ENCODE measurements at regions not wholly inside any gene's neighbourhood (a gene's known extent, or its start where the extent isn't known, plus 50 kb on each side); places are given as distances from the start of the nearest gene placed in this dataset.
"Not testable (repeated sequence)": the region's sequence is repeated elsewhere in the genome, so short reads cannot be mapped to it uniquely, and the experiment has no call there.

GRCh38 chrY:23361897-23362296 lies 142.6 kb downstream of the DAZ2 start:
- intact Hi-C loops (cut with DNase I); DNase-seq (ENCODE audit: missing footprints): not testable (repeated sequence)
- peak; percentile 51 for ATAC-seq

- intact Hi-C loops (cut with DNase I); DNase-seq (ENCODE audit: missing footprints): not testable (repeated sequence)
- peak; percentile 82 for ATAC-seq
These were observed 144.1 kb downstream of the DAZ2 start for GRCh38 chrY:23363239-23363997.

DNA sequence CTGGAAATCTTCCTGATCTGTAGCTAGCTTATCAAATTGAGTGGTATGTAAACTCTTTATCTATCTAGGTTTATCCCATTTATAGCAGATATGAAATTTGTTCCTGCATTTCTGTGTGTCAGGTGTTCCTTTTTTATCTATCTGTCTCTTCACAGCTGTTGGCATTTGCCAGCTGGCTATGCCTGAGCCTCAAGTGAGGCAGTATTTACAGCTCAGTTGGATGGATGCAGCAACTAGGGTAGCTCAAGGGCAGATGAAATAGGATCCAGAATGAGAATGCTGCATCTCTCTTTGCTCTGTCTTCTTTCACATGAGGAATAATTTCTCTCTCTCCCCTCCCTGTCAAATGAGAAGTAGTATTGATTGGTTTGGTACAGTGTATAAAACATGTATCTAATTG lies 144.8 kb downstream of the DAZ2 start:
- ATAC-seq, result peak; percentile 88
- intact Hi-C loops (cut with DNase I); DNase-seq (ENCODE audit: missing footprints): not testable (repeated sequence)

DNA sequence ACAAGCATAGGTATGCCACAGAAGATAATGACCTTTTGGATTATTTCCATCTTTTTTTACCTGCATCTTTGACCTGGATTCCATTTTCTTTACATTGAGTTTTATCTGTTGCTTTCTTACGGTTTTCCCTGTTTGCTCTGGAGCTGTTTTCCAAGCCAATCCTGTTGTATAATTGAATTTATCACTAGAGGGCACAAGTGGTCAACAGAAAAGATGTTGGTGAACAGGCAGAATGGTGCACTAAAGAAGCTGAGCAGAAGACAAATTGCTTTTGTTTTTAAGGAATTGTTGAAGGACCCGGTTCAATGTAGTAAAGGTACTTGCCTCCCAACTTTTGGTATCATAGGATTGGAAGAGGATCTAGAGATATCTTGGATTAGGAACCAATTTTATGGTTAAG lies 177.8 kb downstream of the DAZ2 start:
- ATAC-seq; intact Hi-C loops (cut with DNase I); DNase-seq (ENCODE audit: missing footprints): not testable (repeated sequence)

- DNase-seq (ENCODE audit: missing footprints); intact Hi-C loops (cut with DNase I); ATAC-seq: not testable (repeated sequence)
These were observed 181.9 kb downstream of the DAZ2 start for GRCh38 chrY:23401280-23401679.

DNA sequence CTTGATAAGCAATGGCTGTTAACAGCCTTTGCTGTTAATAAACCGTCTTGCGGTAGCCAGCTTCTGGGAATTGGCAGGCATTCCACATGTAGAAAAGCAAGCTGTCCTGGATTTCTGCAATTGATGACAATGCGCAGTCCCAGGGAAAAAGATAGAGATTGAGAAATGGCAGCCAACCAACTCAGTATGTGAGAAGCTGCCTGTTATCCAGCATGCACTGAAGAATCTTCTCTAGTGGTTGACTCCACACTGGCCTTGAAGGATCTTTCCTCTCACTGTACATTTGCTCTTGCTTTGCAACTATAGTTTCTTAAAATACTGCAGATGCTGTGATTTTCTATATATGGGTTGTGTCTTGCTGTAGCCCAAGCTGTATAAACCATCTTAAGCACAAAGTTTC lies 182.5 kb downstream of the DAZ2 start:
- ATAC-seq, result peak; percentile 56
- intact Hi-C loops (cut with DNase I), result not testable (repeated sequence)

GRCh38 chrY:23415955-23416354 lies 196.6 kb downstream of the DAZ2 start:
- peak; percentile 86 for ATAC-seq
- intact Hi-C loops (cut with DNase I); DNase-seq (ENCODE audit: missing footprints): not testable (repeated sequence)

More for the DNA sequence above, 182.5 kb downstream of the DAZ2 start:
- DNase-seq (ENCODE audit: missing footprints), result not testable (repeated sequence)

GRCh38 chrY:23429264-23429663 lies 209.9 kb downstream of the DAZ2 start:
- ATAC-seq; DNase-seq (ENCODE audit: missing footprints); intact Hi-C loops (cut with DNase I): not testable (repeated sequence)

DNA sequence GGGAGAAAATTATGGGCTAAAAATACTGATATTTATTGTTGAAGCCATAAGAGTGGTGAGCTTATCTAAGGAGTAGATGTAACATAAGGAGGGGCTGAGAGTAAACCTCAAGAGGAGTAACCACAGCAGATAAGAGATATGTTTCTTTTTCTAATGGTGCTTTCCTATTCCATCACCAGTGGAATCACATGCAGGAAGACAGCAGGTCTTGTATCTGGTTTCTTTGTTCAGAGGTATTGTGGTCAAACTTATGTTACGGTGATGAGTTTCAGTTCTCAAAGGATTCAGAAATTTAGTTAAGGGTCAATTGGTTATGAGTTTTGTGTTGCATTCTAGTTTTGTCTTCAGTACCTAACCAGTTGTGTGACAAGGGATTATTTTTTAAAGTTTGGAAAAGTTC lies 225.4 kb downstream of the DAZ2 start:
- DNase-seq (ENCODE audit: missing footprints); intact Hi-C loops (cut with DNase I): not testable (repeated sequence)

DNA sequence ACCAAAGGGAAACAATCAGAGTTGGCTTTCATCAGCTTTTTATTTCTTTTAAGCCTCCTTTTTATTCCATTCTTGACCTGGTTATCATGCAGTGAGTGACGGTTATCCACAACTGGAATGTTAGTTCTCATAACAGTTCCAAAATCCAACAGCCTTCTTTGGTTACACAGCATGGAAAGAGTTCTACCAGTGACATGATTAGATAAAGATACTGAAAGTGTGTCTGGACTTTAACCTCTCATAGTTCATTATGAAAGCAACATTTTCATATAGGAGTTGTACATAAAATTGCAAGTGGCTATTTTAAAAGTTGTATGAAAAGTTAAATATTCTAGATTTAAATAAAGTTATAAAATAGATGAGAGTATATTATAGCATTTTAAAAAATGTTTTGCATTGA lies 225.9 kb downstream of the DAZ2 start:
- DNase-seq (ENCODE audit: missing footprints); intact Hi-C loops (cut with DNase I); ATAC-seq: not testable (repeated sequence)

More for the DNA sequence above, 225.4 kb downstream of the DAZ2 start:
- not testable (repeated sequence) for ATAC-seq

DNA sequence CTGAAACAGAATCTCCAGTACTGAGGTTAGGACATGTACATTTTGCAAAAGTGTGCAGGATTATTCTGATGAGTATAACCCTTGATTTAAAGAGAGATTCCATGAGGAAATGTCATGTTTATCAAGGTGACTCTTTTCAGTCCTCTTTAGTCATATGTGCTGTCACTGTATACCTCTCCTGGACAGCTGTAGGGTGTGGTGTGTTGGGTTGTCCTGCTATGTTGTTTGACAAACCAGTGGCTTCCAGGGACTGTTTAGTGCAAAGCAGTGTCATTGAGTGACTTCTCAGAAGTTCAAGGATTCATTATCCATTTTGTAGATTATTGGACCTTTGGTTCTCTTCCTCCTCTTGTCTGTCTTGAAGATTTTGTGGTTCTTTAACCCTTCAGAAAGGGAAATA lies 236.3 kb downstream of the DAZ2 start:
- intact Hi-C loops (cut with DNase I); DNase-seq (ENCODE audit: missing footprints); ATAC-seq: not testable (repeated sequence)

- intact Hi-C loops (cut with DNase I); ATAC-seq; DNase-seq (ENCODE audit: missing footprints): not testable (repeated sequence)
These were observed 283.6 kb downstream of the DAZ2 start for GRCh38 chrY:23502883-23503282.
